Activated CD4-positive, alpha-beta memory T cell treated with anti-CD3 and anti-CD28 coated beads for 36 hours (primary cell): ENCODE measurements at regions not wholly inside any gene's neighbourhood (a gene's known extent, or its start where the extent isn't known, plus 50 kb on each side); places are given as distances from the start of the nearest gene placed in this dataset.

Experiments used
- CTCF ChIA-PET: fragments of 350-600 bp; sonication (Branson Sonifier 250); formaldehyde crosslinking; loops from one replicate; lab custom pipeline; 2021; ENCODE audit warnings: antibody characterized with exemption, inconsistent platforms; lab: Charles Lee
- POLR2A ChIA-PET: fragments of 350-600 bp; sonication (Branson Sonifier 250); formaldehyde crosslinking; loops from one replicate; lab custom pipeline; 2021; ENCODE audit warnings: antibody characterized with exemption; lab: Charles Lee
- DNase-seq: peaks from one replicate; pipeline ENCODE4 v3.0.0-alpha.2; 2020
- H3K27ac Mint-ChIP-seq: one replicate; pipeline ENCODE4 v1.8.0; 2021; ENCODE audit warnings: mixed read lengths
- H3K27me3 Mint-ChIP-seq: one replicate; pipeline ENCODE4 v1.8.0; 2021; ENCODE audit warnings: mixed read lengths
- H3K36me3 Mint-ChIP-seq: one replicate; pipeline ENCODE4 v1.8.0; 2021; ENCODE audit warnings: mixed read lengths
- H3K4me1 Mint-ChIP-seq: one replicate; pipeline ENCODE4 v1.8.0; 2021; ENCODE audit warnings: low read depth, mixed read lengths
- H3K4me3 Mint-ChIP-seq: one replicate; pipeline ENCODE4 v1.8.0; 2021; ENCODE audit warnings: mild to moderate bottlenecking, mixed read lengths
- H3K9me3 Mint-ChIP-seq: one replicate; pipeline ENCODE4 v1.8.0; 2021; ENCODE audit warnings: mixed read lengths
- intact Hi-C: fragments of 100-400 bp; cut with micrococcal nuclease; formaldehyde crosslinking; loops from one replicate; pipeline ENCODE4 v1.15.1; 2023

- peaks cover 3% of the 10 kb centered on the region for H3K9me3 Mint-ChIP-seq
- ChIA-PET POLR2A (no interaction called here), CTCF (no interaction called here)
- intact Hi-C loops, result no loop called here
- H3K27me3 Mint-ChIP-seq, result no peaks in the 10 kb centered on the region
- no peaks in the 10 kb centered on the region for H3K4me1 Mint-ChIP-seq
- no peak overlapping the region for H3K4me3 Mint-ChIP-seq
- no peak overlapping the region for H3K27ac Mint-ChIP-seq
- H3K36me3 Mint-ChIP-seq, result no peaks in the 10 kb centered on the region
- no peak for DNase-seq
These were observed 301.7 kb upstream of the PCSK5 start for GRCh38 chr9:75588808-75589207.

DNA sequence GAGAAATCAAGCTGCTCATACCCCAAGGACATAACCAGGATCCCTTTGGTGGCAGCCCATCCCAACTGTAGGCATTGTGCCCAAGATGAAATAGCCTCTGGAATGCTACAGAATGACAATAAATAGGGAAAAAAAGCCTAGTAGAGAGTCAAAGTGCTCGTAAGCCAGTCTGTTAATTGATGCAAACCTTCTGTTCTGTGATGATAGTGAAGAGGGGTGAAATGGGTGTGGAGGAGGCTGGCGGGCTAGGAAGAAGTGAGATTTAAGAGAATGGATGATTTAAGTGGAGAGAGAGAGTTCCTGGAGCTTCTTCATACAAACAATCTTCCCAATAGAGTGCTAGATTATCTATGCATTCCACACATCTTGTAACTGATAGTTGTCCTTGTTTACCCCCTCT lies 301.0 kb upstream of the PCSK5 start:
- no peak for DNase-seq
- Mint-ChIP-seq H3K36me3 (no peaks in the 10 kb centered on the region), H3K27me3 (no peaks in the 10 kb centered on the region), H3K9me3 (peaks cover 4% of the 10 kb centered on the region), H3K4me3 (no peak overlapping the region), H3K4me1 (no peaks in the 10 kb centered on the region), H3K27ac (no peak overlapping the region)
- ChIA-PET POLR2A (no interaction called here), CTCF (no interaction called here)
- intact Hi-C loops, result no loop called here

DNA sequence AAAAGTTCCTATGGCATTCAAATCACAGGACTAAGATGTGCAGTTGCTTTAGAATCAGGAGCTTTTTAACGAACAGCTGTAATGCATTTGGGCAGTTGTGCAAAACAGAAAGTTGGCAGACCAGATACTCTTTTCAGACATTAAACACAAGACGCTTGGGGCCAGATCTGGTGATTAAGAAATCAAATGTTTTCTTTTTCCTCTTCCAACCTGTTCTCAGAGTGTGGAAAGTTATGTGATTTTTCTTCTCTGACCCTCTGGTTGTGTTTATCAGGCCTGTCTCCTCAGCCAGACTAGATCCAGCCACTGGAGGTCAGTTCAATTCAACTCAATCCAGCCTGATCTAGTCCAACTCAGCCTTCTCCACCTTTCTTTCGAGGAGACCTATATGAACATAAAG lies 298.5 kb upstream of the PCSK5 start:
- Mint-ChIP-seq H3K27me3 (no peaks in the 10 kb centered on the region), H3K9me3 (peaks cover 4% of the 10 kb centered on the region), H3K27ac (no peak overlapping the region), H3K4me3 (no peak overlapping the region), H3K4me1 (no peaks in the 10 kb centered on the region), H3K36me3 (no peaks in the 10 kb centered on the region)
- CTCF ChIA-PET, result no interaction called here
- intact Hi-C loops, result no loop called here
- POLR2A ChIA-PET, result no interaction called here
- no peak for DNase-seq

DNA sequence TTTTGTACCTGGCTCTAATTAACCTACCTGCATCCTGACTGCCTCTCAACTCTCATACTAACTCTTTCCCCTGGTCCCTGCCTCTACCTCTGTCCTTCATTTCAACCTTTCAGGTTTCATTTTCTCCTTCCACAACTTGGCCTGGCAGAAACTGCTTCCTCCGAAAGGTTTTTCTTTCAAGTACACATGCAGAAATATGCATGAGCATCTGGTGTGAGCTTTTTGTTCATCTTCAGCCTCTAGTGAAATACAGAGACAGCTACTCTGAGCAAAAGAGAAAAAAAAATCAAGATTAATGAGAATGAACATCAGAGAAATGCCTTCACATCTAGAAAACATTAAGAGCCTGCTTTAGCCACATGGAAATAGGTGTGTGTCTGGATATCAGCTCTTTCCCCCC lies 297.9 kb upstream of the PCSK5 start:
- DNase-seq, result no peak
- H3K36me3 Mint-ChIP-seq, result no peaks in the 10 kb centered on the region
- H3K4me3 Mint-ChIP-seq, result no peak overlapping the region
- no peaks in the 10 kb centered on the region for H3K4me1 Mint-ChIP-seq
- peaks cover 4% of the 10 kb centered on the region for H3K9me3 Mint-ChIP-seq
- CTCF ChIA-PET, result no interaction called here
- no peak overlapping the region for H3K27ac Mint-ChIP-seq
- no peaks in the 10 kb centered on the region for H3K27me3 Mint-ChIP-seq
- intact Hi-C loops, result no loop called here
- POLR2A ChIA-PET, result no interaction called here

- ChIA-PET CTCF (no interaction called here), POLR2A (no interaction called here)
- no peak overlapping the region for H3K4me3 Mint-ChIP-seq
- intact Hi-C loops, result no loop called here
- H3K9me3 Mint-ChIP-seq, result peaks cover 4% of the 10 kb centered on the region
- H3K27me3 Mint-ChIP-seq, result no peaks in the 10 kb centered on the region
- DNase-seq, result no peak
- H3K4me1 Mint-ChIP-seq, result no peaks in the 10 kb centered on the region
- no peaks in the 10 kb centered on the region for H3K36me3 Mint-ChIP-seq
- no peak overlapping the region for H3K27ac Mint-ChIP-seq
These were observed 296.6 kb upstream of the PCSK5 start for GRCh38 chr9:75593920-75594319.

GRCh38 chr9:75599126-75599525 lies 291.3 kb upstream of the PCSK5 start:
- no peaks in the 10 kb centered on the region for H3K9me3 Mint-ChIP-seq
- intact Hi-C loops, result no loop called here
- ChIA-PET CTCF (no interaction called here), POLR2A (no interaction called here)
- H3K27me3 Mint-ChIP-seq, result no peaks in the 10 kb centered on the region
- no peak overlapping the region for H3K4me3 Mint-ChIP-seq
- no peaks in the 10 kb centered on the region for H3K4me1 Mint-ChIP-seq
- no peak for DNase-seq
- H3K27ac Mint-ChIP-seq, result no peak overlapping the region
- no peaks in the 10 kb centered on the region for H3K36me3 Mint-ChIP-seq

DNA sequence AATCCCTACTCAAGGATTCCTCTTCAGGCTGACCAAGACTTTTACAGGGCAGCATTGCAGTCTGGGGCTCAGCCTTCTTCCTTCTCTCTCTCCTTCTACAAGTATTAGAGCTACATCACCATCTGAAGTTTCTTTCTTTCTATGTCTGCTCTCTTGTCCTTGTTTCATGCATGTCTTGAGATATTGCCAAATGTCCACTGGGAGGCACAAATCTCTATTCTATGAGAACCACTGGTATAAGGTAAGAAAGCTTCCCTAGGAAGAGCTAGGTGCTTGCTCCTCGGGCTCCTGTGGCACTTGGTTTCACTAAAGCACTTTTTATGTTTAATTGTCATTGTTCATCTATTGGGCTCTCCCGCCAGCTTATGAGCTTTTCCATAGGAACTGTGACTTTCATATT lies 289.2 kb upstream of the PCSK5 start:
- no peaks in the 10 kb centered on the region for H3K27me3 Mint-ChIP-seq
- ChIA-PET POLR2A (no interaction called here), CTCF (no interaction called here)
- H3K9me3 Mint-ChIP-seq, result no peaks in the 10 kb centered on the region
- H3K4me1 Mint-ChIP-seq, result no peaks in the 10 kb centered on the region
- H3K4me3 Mint-ChIP-seq, result no peak overlapping the region
- no peak overlapping the region for H3K27ac Mint-ChIP-seq
- intact Hi-C loops, result no loop called here
- DNase-seq, result no peak
- H3K36me3 Mint-ChIP-seq, result no peaks in the 10 kb centered on the region

- H3K27me3 Mint-ChIP-seq, result no peaks in the 10 kb centered on the region
- no peak for DNase-seq
- H3K27ac Mint-ChIP-seq, result no peak overlapping the region
- CTCF ChIA-PET, result no interaction called here
- H3K4me3 Mint-ChIP-seq, result no peak overlapping the region
- no peaks in the 10 kb centered on the region for H3K36me3 Mint-ChIP-seq
- intact Hi-C loops, result no loop called here
- H3K4me1 Mint-ChIP-seq, result no peaks in the 10 kb centered on the region
- no peaks in the 10 kb centered on the region for H3K9me3 Mint-ChIP-seq
- POLR2A ChIA-PET, result no interaction called here
These were observed 288.4 kb upstream of the PCSK5 start for GRCh38 chr9:75602060-75602459.

DNA sequence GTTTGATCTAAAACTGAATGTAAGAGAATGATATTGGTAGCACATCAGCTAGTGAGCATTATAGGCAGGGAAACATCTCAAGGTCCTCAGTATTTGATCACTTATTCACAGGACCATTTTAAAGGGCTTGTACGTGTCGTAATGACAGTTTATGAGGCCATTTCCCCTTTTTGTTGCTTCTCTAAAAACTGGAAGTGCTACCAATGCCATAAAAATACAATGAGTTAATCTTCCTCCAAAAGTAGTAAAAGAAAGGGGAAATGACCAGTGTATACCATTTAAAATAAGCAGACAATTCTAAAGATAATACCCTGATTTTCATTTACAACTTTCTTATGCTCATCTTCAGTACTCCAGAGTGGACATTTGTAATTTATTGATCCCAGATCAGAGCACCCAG lies 285.8 kb upstream of the PCSK5 start:
- Mint-ChIP-seq H3K27ac (no peak overlapping the region), H3K9me3 (no peaks in the 10 kb centered on the region), H3K36me3 (no peaks in the 10 kb centered on the region), H3K4me1 (no peaks in the 10 kb centered on the region), H3K27me3 (peaks cover 4% of the 10 kb centered on the region), H3K4me3 (no peak overlapping the region)
- intact Hi-C loops, result no loop called here
- ChIA-PET CTCF (no interaction called here), POLR2A (no interaction called here)
- DNase-seq, result no peak

- POLR2A ChIA-PET, result no interaction called here
These were observed 283.0 kb upstream of the PCSK5 start for GRCh38 chr9:75607521-75607920.

DNA sequence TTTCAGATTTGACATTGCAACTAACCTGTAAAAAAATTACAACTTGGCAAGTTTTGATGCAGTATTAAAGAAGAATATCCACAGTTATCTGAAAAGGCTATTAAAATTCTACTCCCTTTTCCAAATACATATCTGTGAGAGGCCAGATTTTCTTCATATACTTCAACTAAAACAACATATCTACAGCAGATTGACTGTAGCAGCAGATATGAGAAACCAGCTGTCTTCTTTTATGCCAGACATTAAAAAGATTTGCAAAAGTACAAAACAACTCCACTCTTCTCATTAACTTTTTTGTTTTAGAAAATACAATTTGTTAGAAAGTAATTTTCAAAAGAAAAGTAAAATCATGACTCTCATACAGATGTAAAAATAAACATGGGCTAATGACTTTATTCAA lies 281.1 kb upstream of the PCSK5 start:
- H3K9me3 Mint-ChIP-seq, result no peaks in the 10 kb centered on the region
- intact Hi-C loops, result no loop called here
- DNase-seq, result no peak
- POLR2A ChIA-PET, result no interaction called here
- no peak overlapping the region for H3K27ac Mint-ChIP-seq
- H3K4me3 Mint-ChIP-seq, result no peak overlapping the region
- no peaks in the 10 kb centered on the region for H3K4me1 Mint-ChIP-seq
- CTCF ChIA-PET, result no interaction called here
- peaks cover 4% of the 10 kb centered on the region for H3K27me3 Mint-ChIP-seq
- no peaks in the 10 kb centered on the region for H3K36me3 Mint-ChIP-seq

More at GRCh38 chr9:75607521-75607920, 283.0 kb upstream of the PCSK5 start:
- H3K9me3 Mint-ChIP-seq, result no peaks in the 10 kb centered on the region
- H3K4me3 Mint-ChIP-seq, result no peak overlapping the region
- CTCF ChIA-PET, result no interaction called here
- no peak overlapping the region for H3K27ac Mint-ChIP-seq
- no peaks in the 10 kb centered on the region for H3K4me1 Mint-ChIP-seq
- H3K36me3 Mint-ChIP-seq, result no peaks in the 10 kb centered on the region
- intact Hi-C loops, result no loop called here
- peaks cover 4% of the 10 kb centered on the region for H3K27me3 Mint-ChIP-seq
- DNase-seq, result no peak

DNA sequence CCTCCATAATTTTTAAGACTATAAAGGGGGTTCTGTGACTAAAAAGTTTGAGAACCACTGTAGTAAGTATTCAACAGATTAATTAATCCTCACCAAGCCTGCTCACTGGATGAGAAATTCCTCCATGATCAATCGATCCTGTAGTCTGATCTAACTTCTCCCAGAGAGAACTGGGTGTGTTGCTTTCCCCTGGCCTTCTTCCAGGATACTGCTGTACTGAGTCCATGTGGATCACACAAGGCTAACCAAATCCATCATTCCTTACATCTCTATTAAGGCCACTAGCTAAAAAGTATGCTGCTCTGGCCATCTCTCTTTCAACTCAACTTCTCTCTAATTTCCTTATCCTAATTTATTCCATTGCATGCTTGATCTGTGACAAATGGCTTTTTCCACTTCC lies 280.2 kb upstream of the PCSK5 start:
- CTCF ChIA-PET, result no interaction called here
- no peak for DNase-seq
- Mint-ChIP-seq H3K4me1 (no peaks in the 10 kb centered on the region), H3K9me3 (no peaks in the 10 kb centered on the region), H3K27ac (no peak overlapping the region), H3K27me3 (peaks cover 4% of the 10 kb centered on the region), H3K36me3 (no peaks in the 10 kb centered on the region), H3K4me3 (no peak overlapping the region)
- POLR2A ChIA-PET, result no interaction called here
- intact Hi-C loops, result no loop called here

DNA sequence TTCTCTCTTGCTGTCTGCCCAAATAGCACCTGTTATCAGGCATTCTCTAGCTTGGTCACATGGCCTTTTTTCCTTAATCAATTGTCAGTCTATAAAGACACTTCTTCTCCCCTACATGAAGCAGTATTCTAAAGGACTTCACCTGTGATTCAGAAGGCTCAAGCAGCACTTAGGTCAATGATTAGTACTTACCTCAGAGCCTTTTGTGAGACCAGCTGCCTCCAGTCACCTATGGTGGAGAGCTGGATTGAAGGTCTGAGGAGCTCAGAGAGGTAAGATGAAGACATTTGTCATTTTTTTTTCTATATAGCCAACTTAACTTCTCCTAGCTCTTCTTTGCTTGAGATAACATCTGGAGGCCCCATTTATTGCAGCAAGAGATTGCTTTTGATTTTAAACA lies 278.3 kb upstream of the PCSK5 start:
- H3K27ac Mint-ChIP-seq, result no peak overlapping the region
- H3K27me3 Mint-ChIP-seq, result peaks cover 6% of the 10 kb centered on the region
- no peaks in the 10 kb centered on the region for H3K9me3 Mint-ChIP-seq
- no peaks in the 10 kb centered on the region for H3K4me1 Mint-ChIP-seq
- CTCF ChIA-PET, result interaction anchor here (0.5 kb wide), 1 partner anchor 73 kb away, joined by 3 read pairs; no protein-coding TSS in a partner anchor
- H3K36me3 Mint-ChIP-seq, result no peaks in the 10 kb centered on the region
- POLR2A ChIA-PET, result no interaction called here
- no peak overlapping the region for H3K4me3 Mint-ChIP-seq
- intact Hi-C loops, result no loop called here
- no peak for DNase-seq

DNA sequence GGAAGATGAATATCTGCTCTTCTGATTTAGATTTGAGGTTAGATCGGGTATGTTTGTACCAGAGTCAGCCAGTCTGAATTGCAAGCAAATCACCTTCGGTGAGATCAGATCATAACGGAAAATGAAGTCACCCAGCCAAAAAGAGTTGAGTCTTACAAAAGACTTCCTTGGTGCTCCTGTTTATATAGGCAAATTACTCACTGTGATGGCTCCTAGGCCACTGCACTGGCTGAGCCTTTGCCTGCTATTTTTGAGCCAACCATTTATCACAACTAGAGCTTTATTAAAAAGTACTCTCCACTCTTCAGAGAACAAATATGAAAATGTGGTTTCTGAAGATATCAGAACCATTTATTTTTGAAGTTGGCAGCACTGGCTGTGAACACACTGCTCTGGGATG lies 277.7 kb upstream of the PCSK5 start:
- CTCF ChIA-PET, result no interaction called here

More for the DNA sequence above, 277.7 kb upstream of the PCSK5 start:
- Mint-ChIP-seq H3K4me3 (no peak overlapping the region), H3K9me3 (no peaks in the 10 kb centered on the region), H3K4me1 (no peaks in the 10 kb centered on the region), H3K36me3 (no peaks in the 10 kb centered on the region), H3K27me3 (peaks cover 6% of the 10 kb centered on the region), H3K27ac (no peak overlapping the region)
- POLR2A ChIA-PET, result no interaction called here
- intact Hi-C loops, result no loop called here
- no peak for DNase-seq
